ENCODE measurements at regions not wholly inside any gene's neighbourhood (a gene's known extent, or its start where the extent isn't known, plus 50 kb on each side); places are given as distances from the start of the nearest gene placed in this dataset.

DNA sequence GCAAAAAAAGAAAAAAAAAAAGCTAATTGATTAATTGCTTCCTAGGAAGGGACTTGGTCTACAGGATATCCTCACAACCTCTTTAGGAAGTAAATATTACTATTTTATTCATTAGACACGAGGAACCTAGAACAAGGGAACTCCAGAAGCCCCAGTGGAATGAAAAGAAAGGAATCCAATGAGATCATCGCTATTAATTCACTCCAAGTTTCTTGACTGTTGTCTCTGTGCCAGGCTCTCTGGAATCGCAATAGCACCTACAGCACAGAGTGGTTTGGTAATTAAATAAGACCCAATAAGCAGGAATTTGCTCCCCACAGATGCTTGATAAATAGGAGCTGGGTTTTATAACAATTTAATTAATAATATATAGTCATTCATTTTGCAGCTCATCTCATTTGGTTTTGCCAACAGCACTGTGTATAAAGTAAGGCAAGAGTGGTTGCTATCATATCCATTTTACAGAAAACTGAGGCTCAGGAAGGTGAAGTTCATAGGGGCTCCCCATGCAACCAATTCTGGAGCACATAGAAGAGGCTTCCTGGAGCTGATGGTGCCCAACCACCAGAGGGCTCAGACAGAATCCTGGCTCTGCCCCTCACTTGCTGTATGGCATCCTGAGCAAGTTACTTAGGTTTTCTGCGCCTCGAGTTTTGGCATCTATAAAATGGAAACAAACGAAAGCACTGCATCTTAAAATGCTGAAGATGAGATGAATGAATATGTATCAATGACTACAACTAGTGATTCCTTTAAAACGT is 420.2 kb downstream of the MED13L start:
- Histone ChIP-seq H2BK20ac (ENCODE audit: low read length) (no peak overlapping the region), H3K4me3 (ENCODE audit: extremely low read depth in 1 of 4, insufficient read depth in 2 of 4, low read depth in 3 of 4, low read length in 4 of 4) (no peak overlapping the region), H3K27ac (ENCODE audit: low read depth, low read length) (no peak overlapping the region), H2AK5ac (ENCODE audit: low read depth, low read length) (no peak overlapping the region), H3K79me2 (ENCODE audit: control insufficient read depth in 1 of 2, insufficient read depth in 2 of 2, low read length in 2 of 2) (no peaks in the 10 kb centered on the region), H2AFZ (ENCODE audit: low read length) (peak overlapping the region; percentile 14; the same call in 1 of the 2 replicates), H3K4ac (replicated peaks; ENCODE audit: insufficient read length, low read depth, low read length) (no peak overlapping the region), H4K8ac (ENCODE audit: extremely low read depth, insufficient read depth, low read length) (no peak overlapping the region), H3K23ac (ENCODE audit: insufficient read length) (no peak overlapping the region), H2BK5ac (ENCODE audit: low read depth, low read length) (no peak overlapping the region), H3K4me2 (ENCODE audit: insufficient read depth in 1 of 2, low read depth in 2 of 2, low read length in 2 of 2) (no peak overlapping the region), H3K56ac (replicated peaks; ENCODE audit: insufficient read length, low read depth, low read length) (no peak overlapping the region), H3K79me1 (ENCODE audit: low read depth, low read length) (no peaks in the 10 kb centered on the region), H2BK120ac (replicated peaks; ENCODE audit: low read depth, low read length) (no peak overlapping the region), H3K23me2 (ENCODE audit: low read depth, low read length) (no peaks in the 10 kb centered on the region), H2BK15ac (ENCODE audit: low read length) (no peak overlapping the region), H3K14ac (ENCODE audit: insufficient read length) (no peak overlapping the region), H2BK12ac (ENCODE audit: low read depth, low read length) (no peak overlapping the region), H3K36me3 (ENCODE audit: control insufficient read depth in 2 of 4, insufficient read depth in 4 of 4, low read length in 3 of 4) (no peaks in the 10 kb centered on the region), H4K5ac (ENCODE audit: insufficient read length, low read depth, low read length) (no peak overlapping the region), H3K18ac (ENCODE audit: extremely low read depth, low read length) (no peak overlapping the region), H4K91ac (replicated peaks; ENCODE audit: insufficient read length, low read length) (no peak overlapping the region), H3K4me1 (replicated peaks in 1 of 4; ENCODE audit: control insufficient read depth in 3 of 4, insufficient read depth in 4 of 4, low read length in 3 of 4) (no peaks in the 10 kb centered on the region), H3K9ac (replicated peaks in 1 of 4; ENCODE audit: extremely low read depth in 1 of 4, low read depth in 3 of 4, low read length in 3 of 4) (no peak overlapping the region), H3K9me3 (ENCODE audit: insufficient read depth in 2 of 2, low read depth in 1 of 2, low read length in 1 of 2) (no peaks in the 10 kb centered on the region), H3K27me3 (replicated peaks in 1 of 4; ENCODE audit: control insufficient read depth in 3 of 4, extremely low read depth in 1 of 4, insufficient read depth in 3 of 4, low read length in 3 of 4) (no peaks in the 10 kb centered on the region), H4K20me1 (replicated peaks in 1 of 2; ENCODE audit: control insufficient read depth in 1 of 2, insufficient read depth in 2 of 2, low read length in 2 of 2) (no peaks in the 10 kb centered on the region)
- TF ChIP-seq TCF12 (IDR thresholded peaks at IDR 0.05; ENCODE audit: low read depth, low read length): no peak
- no peak for TF ChIP-seq CEBPB (IDR thresholded peaks at IDR 0.05; ENCODE audit: low read depth, low read length)
- no peak for TF ChIP-seq CTBP2 (IDR thresholded peaks at IDR 0.05; ENCODE audit: borderline replicate concordance, insufficient read depth, insufficient read length, low read length)
- TF ChIP-seq RAD21 (IDR thresholded peaks at IDR 0.05 in 1 of 2, conservative IDR thresholded peaks at IDR 0.05 in 1 of 2; ENCODE audit: low read depth in 2 of 2, low read length in 2 of 2): peak in 1 of 2 experiments; percentile 40; a peak in 2 of 4 replicates
- TF ChIP-seq, protein P1, sequence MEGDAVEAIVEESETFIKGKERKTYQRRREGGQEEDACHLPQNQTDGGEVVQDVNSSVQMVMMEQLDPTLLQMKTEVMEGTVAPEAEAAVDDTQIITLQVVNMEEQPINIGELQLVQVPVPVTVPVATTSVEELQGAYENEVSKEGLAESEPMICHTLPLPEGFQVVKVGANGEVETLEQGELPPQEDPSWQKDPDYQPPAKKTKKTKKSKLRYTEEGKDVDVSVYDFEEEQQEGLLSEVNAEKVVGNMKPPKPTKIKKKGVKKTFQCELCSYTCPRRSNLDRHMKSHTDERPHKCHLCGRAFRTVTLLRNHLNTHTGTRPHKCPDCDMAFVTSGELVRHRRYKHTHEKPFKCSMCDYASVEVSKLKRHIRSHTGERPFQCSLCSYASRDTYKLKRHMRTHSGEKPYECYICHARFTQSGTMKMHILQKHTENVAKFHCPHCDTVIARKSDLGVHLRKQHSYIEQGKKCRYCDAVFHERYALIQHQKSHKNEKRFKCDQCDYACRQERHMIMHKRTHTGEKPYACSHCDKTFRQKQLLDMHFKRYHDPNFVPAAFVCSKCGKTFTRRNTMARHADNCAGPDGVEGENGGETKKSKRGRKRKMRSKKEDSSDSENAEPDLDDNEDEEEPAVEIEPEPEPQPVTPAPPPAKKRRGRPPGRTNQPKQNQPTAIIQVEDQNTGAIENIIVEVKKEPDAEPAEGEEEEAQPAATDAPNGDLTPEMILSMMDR (IDR thresholded peaks at IDR 0.05; ENCODE audit: control extremely low read depth in 1 of 3, insufficient read depth in 1 of 3, low read depth in 1 of 3, low read length in 3 of 3): peak; percentile 35 to 54 (median 48)
- 91% methylated on average over 7 of the region's 7 CpGs; no CpG with 5 or more reads in 1 of the 2 experiments for WGBS, 2 experiments (ENCODE audit: extremely low coverage in 1 of 2, insufficient coverage in 1 of 2, insufficient read length in 1 of 2, insufficient replicate concordance in 2 of 2, low coverage in 1 of 2, low lambda C conversion rate in 2 of 2, missing lambda C conversion rate in 1 of 2)
- no peak for FAIRE-seq
- no peak for DNase-seq (ENCODE audit: low read depth in 1 of 2, low spot score in 2 of 2)
- ChIA-PET CTCF (ENCODE audit: partially characterized antibody) (interaction anchor here (1.1 to 3.5 kb wide), 7 partner anchors 8 to 66 kb away, joined by 3 to 23 read pairs (median 5); no protein-coding TSS in a partner anchor), POLR2A (ENCODE audit: partially characterized antibody) (no interaction called here)

Measured in H1 (cell line).